ENCODE measurements at regions not wholly inside any gene's neighbourhood (a gene's known extent, or its start where the extent isn't known, plus 50 kb on each side); places are given as distances from the start of the nearest gene placed in this dataset.

DNA sequence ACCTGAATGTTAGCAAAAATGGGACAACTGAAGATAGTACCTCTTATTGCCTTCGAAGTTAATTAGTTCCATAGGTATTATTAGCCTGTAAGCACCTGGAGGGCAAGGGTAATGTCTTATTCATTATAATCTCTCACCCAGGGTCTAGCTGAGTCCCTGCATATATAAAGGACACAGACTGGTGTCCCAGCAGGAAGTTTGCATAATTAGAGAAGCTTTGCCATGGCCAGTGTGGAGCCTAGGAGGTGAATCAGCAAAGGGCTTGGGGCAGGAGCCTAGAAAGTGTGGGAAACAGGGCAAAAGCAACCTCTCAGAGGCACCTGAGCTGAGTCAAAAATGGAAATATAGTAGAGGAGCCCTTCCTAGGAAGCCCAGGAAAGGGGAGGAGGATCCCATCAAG is 120.4 kb downstream of the NEDD1 start:
- DNase-seq: no peak

DNA sequence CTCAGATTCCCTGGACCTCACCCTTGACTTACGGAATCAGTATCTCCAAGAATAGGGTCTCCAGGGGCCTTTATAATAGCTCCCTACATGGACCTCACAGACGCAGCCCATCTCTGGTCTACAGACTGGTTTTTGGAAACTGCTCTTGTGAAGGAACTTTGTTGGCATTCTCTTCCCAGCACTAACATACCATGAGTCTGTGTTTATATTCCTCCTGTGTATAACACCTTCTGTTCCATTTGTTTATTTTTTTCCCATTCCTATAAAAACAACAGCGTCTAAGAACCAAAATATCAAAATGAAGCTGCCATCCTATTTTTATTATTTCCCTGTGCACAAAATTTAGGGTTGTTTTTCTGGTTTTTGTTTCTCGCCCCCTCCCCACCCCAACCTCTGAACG is 131.1 kb downstream of the NEDD1 start:
- H3K4me3 ChIP-seq (ENCODE audit: control extremely low read depth in 1 of 5, extremely low read depth in 1 of 5, insufficient read depth in 1 of 5, low read depth in 2 of 5, low read length in 4 of 5): no peak overlapping the region
- 100% methylated on average over 1 of the region's 5 CpGs for WGBS (ENCODE audit: insufficient coverage)
- no peak overlapping the region for H3K9ac ChIP-seq (ENCODE audit: low read length)
- H3K27me3 ChIP-seq (replicated peaks in 1 of 4; ENCODE audit: control extremely low read depth in 1 of 4, control insufficient read depth in 3 of 4, insufficient read depth in 4 of 4, low read length in 3 of 4): peaks cover 0 to 4% (median 0%) of the 10 kb centered on the region in 4 experiments
- ATAC-seq (ENCODE audit: low read depth) (no peak), DNase-seq (no peak)
- H3K4me3 Mint-ChIP-seq: no peak overlapping the region
- H3K79me2 ChIP-seq (ENCODE audit: control insufficient read depth, insufficient read depth, low read length): no peaks in the 10 kb centered on the region
- no peak overlapping the region for H3K27ac ChIP-seq (ENCODE audit: low read length in 2 of 2)
- H3K27me3 Mint-ChIP-seq: peaks cover 13% of the 10 kb centered on the region
- H3K36me3 ChIP-seq (replicated peaks in 1 of 2; ENCODE audit: control extremely low read depth in 1 of 2, control insufficient read depth in 1 of 2, extremely low read depth in 1 of 2, insufficient read depth in 2 of 2, low read length in 1 of 2): no peaks in the 10 kb centered on the region
- no peak overlapping the region for H2AFZ ChIP-seq (ENCODE audit: insufficient read depth, low read depth, low read length, poor library complexity, severe bottlenecking)
- no peak overlapping the region for H3K27ac Mint-ChIP-seq
- H3K4me1 Mint-ChIP-seq: no peaks in the 10 kb centered on the region
- H3K9me3 ChIP-seq (ENCODE audit: control extremely low read depth in 1 of 3, control insufficient read depth in 2 of 3, insufficient read depth in 1 of 3, low read length in 2 of 3): no peaks in the 10 kb centered on the region
- ChIA-PET POLR2A (no interaction called here), CTCF (no interaction called here)
- H3K9me3 Mint-ChIP-seq (ENCODE audit: insufficient read depth): no peaks in the 10 kb centered on the region
- intact Hi-C loops (cut with micrococcal nuclease): no loop called here
- TF ChIP-seq, protein P1, sequence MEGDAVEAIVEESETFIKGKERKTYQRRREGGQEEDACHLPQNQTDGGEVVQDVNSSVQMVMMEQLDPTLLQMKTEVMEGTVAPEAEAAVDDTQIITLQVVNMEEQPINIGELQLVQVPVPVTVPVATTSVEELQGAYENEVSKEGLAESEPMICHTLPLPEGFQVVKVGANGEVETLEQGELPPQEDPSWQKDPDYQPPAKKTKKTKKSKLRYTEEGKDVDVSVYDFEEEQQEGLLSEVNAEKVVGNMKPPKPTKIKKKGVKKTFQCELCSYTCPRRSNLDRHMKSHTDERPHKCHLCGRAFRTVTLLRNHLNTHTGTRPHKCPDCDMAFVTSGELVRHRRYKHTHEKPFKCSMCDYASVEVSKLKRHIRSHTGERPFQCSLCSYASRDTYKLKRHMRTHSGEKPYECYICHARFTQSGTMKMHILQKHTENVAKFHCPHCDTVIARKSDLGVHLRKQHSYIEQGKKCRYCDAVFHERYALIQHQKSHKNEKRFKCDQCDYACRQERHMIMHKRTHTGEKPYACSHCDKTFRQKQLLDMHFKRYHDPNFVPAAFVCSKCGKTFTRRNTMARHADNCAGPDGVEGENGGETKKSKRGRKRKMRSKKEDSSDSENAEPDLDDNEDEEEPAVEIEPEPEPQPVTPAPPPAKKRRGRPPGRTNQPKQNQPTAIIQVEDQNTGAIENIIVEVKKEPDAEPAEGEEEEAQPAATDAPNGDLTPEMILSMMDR (IDR thresholded peaks at IDR 0.05): no peak
- TF ChIP-seq EZH2 (IDR thresholded peaks at IDR 0.05; ENCODE audit: borderline replicate concordance, insufficient read depth, low read depth, low read length, poor library complexity, severe bottlenecking): no peak
- no peaks in the 10 kb centered on the region for H4K20me1 ChIP-seq (ENCODE audit: control insufficient read depth, insufficient read depth, low read length, poor library complexity, severe bottlenecking)
- H3K4me2 ChIP-seq (replicated peaks; ENCODE audit: low read depth, low read length, poor library complexity, severe bottlenecking): no peak overlapping the region
- H3K4me1 ChIP-seq (ENCODE audit: control insufficient read depth in 2 of 2, insufficient read depth in 2 of 2, low read length in 2 of 2): no peaks in the 10 kb centered on the region

More for the DNA sequence above, 120.4 kb downstream of the NEDD1 start:
- ChIA-PET CTCF (no interaction called here), POLR2A (no interaction called here)
- Histone ChIP-seq H4K20me1 (ENCODE audit: control insufficient read depth, insufficient read depth, low read length, poor library complexity, severe bottlenecking) (no peaks in the 10 kb centered on the region), H3K4me2 (replicated peaks; ENCODE audit: low read depth, low read length, poor library complexity, severe bottlenecking) (no peak overlapping the region), H3K79me2 (ENCODE audit: control insufficient read depth, insufficient read depth, low read length) (no peaks in the 10 kb centered on the region), H3K27ac (ENCODE audit: low read length in 2 of 2) (no peak overlapping the region), H3K4me1 (ENCODE audit: control insufficient read depth in 2 of 2, insufficient read depth in 2 of 2, low read length in 2 of 2) (no peaks in the 10 kb centered on the region), H3K9me3 (ENCODE audit: control extremely low read depth in 1 of 3, control insufficient read depth in 2 of 3, insufficient read depth in 1 of 3, low read length in 2 of 3) (no peaks in the 10 kb centered on the region), H2AFZ (ENCODE audit: insufficient read depth, low read depth, low read length, poor library complexity, severe bottlenecking) (no peak overlapping the region), H3K27me3 (replicated peaks in 1 of 4; ENCODE audit: control extremely low read depth in 1 of 4, control insufficient read depth in 3 of 4, insufficient read depth in 4 of 4, low read length in 3 of 4) (no peaks in the 10 kb centered on the region), H3K4me3 (ENCODE audit: control extremely low read depth in 1 of 5, extremely low read depth in 1 of 5, insufficient read depth in 1 of 5, low read depth in 2 of 5, low read length in 4 of 5) (no peak overlapping the region), H3K9ac (ENCODE audit: low read length) (no peak overlapping the region), H3K36me3 (replicated peaks in 1 of 2; ENCODE audit: control extremely low read depth in 1 of 2, control insufficient read depth in 1 of 2, extremely low read depth in 1 of 2, insufficient read depth in 2 of 2, low read length in 1 of 2) (no peaks in the 10 kb centered on the region)
- ATAC-seq (ENCODE audit: low read depth): no peak
- WGBS (ENCODE audit: insufficient coverage): 57% methylated on average over 1 of the region's 1 CpG
- no peak for TF ChIP-seq EZH2 (IDR thresholded peaks at IDR 0.05; ENCODE audit: borderline replicate concordance, insufficient read depth, low read depth, low read length, poor library complexity, severe bottlenecking)
- TF ChIP-seq, protein P1 (IDR thresholded peaks at IDR 0.05): no peak
- Mint-ChIP-seq H3K27ac (no peak overlapping the region), H3K4me3 (no peak overlapping the region), H3K27me3 (peaks cover 20% of the 10 kb centered on the region), H3K9me3 (ENCODE audit: insufficient read depth) (no peaks in the 10 kb centered on the region), H3K4me1 (no peaks in the 10 kb centered on the region)
- intact Hi-C loops (cut with micrococcal nuclease): no loop called here

Data from B cell (primary cell).